ENCODE measurements at regions not wholly inside any gene's neighbourhood (a gene's known extent, or its start where the extent isn't known, plus 50 kb on each side); places are given as distances from the start of the nearest gene placed in this dataset.

DNA sequence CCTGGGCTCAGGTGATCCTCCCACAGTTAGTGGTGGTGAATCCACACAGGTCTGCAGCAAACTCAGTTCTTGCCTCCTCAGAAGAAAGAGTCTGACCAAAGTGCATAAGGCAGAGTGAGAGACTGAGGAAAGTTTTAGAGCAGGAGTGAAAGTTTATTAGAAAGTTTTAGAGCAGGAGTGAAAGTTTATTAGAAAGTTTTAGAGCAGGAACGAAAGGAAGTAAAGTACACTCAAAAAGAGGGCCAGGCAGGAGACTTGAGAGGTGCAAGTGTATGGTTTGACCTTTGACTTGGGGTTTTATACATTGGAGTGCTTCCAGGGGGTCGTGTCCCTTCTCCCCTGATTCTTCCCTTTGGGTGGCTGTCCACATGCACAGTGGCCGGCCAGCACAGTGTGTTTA lies 84.2 kb downstream of the LSM3 start:
- TF ChIP-seq CTCF (IDR thresholded peaks at IDR 0.05; ENCODE audit: low read length) (no peak), EZH2 (optimal IDR thresholded peaks at IDR 0.05; ENCODE audit: low read depth, low read length) (no peak)

Data from MM.1S (cell line).